Central memory CD8-positive, alpha-beta T cell (primary cell): ENCODE measurements at regions not wholly inside any gene's neighbourhood (a gene's known extent, or its start where the extent isn't known, plus 50 kb on each side); places are given as distances from the start of the nearest gene placed in this dataset.
"Not testable (repeated sequence)": the region's sequence is repeated elsewhere in the genome, so short reads cannot be mapped to it uniquely, and the experiment has no call there.

Experiments
- ATAC-seq: fragments of 150-1000 bp; cut with Tn5 transposase; replicated peaks from 2 replicates; pipeline ENCODE4 v1.10.0; 2022; ENCODE audit warnings: mild to moderate bottlenecking, moderate FRiP score, moderate number of reproducible peaks; ENCODE audit not compliant: poor library complexity, severe bottlenecking; ENCODE audit errors: extremely low read depth
- DNase-seq, 2 donors: peaks; one replicate each; pipeline ENCODE4 v3.0.0; 2021; ENCODE audit warnings: low spot score in 2 of 2
- H3K27ac Mint-ChIP-seq: one replicate; pipeline ENCODE4 v1.8.0; 2022; ENCODE audit warnings: low read depth, mild to moderate bottlenecking, moderate library complexity, mixed read lengths
- H3K27me3 Mint-ChIP-seq: one replicate; pipeline ENCODE4 v1.8.0; 2022; ENCODE audit warnings: mixed read lengths
- H3K36me3 Mint-ChIP-seq: one replicate; pipeline ENCODE4 v1.8.0; 2022; ENCODE audit warnings: mild to moderate bottlenecking, moderate library complexity, mixed read lengths; ENCODE audit not compliant: insufficient read depth
- H3K4me1 Mint-ChIP-seq: one replicate; pipeline ENCODE4 v1.8.0; 2022; ENCODE audit warnings: mixed read lengths
- H3K4me3 Mint-ChIP-seq: one replicate; pipeline ENCODE4 v1.8.0; 2022; ENCODE audit warnings: mild to moderate bottlenecking, moderate library complexity, mixed read lengths
- H3K9me3 Mint-ChIP-seq: one replicate; pipeline ENCODE4 v1.8.0; 2022; ENCODE audit warnings: mixed read lengths

DNA sequence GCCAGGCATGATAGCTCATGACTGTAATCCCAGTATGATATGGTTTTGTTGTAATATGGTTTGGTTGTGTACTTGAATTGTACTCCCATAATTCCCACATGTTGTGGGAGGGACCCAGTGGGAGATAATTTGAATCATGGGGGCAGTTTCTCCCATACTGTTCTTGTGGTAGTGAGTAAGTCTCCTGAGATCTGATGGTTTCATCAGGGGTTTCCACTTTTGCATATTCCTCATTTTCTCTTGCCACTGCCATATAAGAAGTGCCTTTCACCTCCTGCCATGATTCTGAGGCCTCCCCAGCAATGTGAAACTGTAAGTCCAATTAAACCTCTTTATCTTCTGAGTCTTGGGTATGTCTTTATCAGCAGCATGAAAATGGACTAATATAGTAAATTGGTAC lies 160.3 kb upstream of the COX10 start:
- not testable (repeated sequence) for H3K4me3 Mint-ChIP-seq, H3K27me3 Mint-ChIP-seq, H3K36me3 Mint-ChIP-seq, ATAC-seq, H3K4me1 Mint-ChIP-seq, H3K9me3 Mint-ChIP-seq, DNase-seq, H3K27ac Mint-ChIP-seq

DNA sequence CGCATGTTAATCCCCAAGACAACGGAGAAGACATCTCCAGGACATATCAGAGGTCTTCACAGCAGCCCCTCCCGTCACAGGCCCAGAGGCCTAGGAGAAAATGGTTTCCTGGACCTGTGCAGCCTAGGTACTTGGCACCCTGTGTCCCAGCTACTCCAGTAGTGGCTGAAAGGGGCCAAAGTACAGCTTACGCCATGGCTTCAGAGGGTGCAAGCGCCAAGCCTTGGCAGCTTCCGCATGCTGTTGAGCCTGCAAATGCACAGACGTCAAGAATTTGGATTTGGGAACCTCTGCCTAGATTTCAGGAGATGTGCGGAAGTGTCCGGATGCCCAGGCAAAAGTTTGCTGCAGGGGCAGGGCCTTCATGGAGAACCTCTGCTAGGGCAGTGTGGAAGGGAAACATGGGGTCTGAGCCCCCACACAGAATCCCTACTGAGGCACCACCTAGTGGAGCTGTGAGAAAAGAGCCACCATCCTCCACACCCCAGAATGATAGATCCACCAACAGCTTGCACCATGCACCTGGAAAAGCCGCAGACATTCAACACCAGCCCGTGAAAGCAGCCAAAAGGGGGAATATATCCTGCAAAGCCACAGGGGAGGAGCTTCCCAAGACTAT lies 159.3 kb upstream of the COX10 start:
- Mint-ChIP-seq H3K36me3 (no peaks in the 10 kb centered on the region), H3K4me1 (no peaks in the 10 kb centered on the region), H3K9me3 (no peaks in the 10 kb centered on the region), H3K27me3 (no peaks in the 10 kb centered on the region), H3K27ac (no peak overlapping the region), H3K4me3 (no peak overlapping the region)
- ATAC-seq (no peak), DNase-seq (no peak)

DNA sequence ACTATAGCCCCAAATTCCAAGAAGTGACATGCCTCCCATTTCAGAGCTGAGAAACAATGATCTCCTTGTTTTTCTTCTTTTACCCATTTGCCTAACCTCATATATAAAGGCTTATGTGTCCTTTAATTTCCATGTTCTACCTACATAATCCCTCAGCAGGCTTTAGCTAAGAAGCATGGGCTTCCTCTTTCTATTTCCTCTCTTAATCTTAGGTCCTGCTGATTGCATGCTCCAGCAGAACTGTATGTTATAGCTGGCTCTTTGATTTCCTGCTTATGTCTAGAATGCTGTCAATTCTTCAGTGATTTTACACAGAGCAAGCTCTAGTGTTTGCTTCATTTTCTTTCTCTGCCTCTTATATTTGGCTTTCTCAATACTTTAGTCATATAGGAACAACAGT lies 151.7 kb upstream of the COX10 start:
- Mint-ChIP-seq H3K27ac (no peak overlapping the region), H3K4me1 (no peaks in the 10 kb centered on the region), H3K27me3 (no peaks in the 10 kb centered on the region), H3K36me3 (no peaks in the 10 kb centered on the region), H3K4me3 (no peak overlapping the region), H3K9me3 (no peaks in the 10 kb centered on the region)
- DNase-seq (no peak), ATAC-seq (no peak)

DNA sequence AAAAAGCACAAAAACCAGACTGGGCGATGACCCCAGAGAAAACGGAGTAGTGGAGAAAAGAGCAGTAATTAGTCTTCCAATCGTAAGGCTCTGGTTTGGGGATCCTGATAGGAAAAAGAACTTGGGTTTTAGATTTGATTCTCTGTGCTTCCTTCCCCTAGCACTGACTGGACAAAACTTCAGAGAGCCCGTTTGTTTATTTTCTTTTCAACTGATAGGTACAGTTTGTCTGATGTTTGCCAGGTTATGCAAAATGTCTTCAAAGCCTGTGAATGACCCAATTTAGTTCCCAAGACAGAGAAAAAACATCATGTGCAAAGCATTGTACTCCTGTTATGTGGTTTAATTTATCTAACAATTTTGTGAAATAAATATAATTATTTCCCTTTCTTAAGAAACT lies 151.1 kb upstream of the COX10 start:
- H3K27me3 Mint-ChIP-seq, result no peaks in the 10 kb centered on the region
- H3K36me3 Mint-ChIP-seq, result no peaks in the 10 kb centered on the region
- no peak for ATAC-seq
- H3K4me3 Mint-ChIP-seq, result no peak overlapping the region
- H3K9me3 Mint-ChIP-seq, result no peaks in the 10 kb centered on the region
- DNase-seq, result no peak
- no peaks in the 10 kb centered on the region for H3K4me1 Mint-ChIP-seq
- no peak overlapping the region for H3K27ac Mint-ChIP-seq

DNA sequence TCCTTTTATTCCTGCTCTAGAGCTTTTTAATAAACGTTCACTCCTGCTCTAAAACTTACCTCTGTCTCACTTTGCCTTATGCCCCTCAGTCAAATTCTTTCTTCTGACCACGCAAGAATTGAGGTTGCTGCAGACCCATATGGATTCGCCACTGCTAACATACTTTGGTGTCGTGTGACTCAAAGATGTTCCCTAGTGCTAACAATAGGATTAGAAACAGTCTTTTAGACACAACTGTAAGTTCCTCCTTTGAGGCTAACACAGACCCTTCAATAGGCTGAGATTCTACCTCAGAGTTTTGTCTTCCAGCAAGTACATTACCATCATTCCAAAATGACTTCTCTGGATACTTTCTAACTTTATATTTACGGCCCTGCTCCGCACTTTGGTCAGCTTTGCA lies 149.5 kb upstream of the COX10 start:
- no peaks in the 10 kb centered on the region for H3K9me3 Mint-ChIP-seq
- H3K36me3 Mint-ChIP-seq, result no peaks in the 10 kb centered on the region
- H3K27me3 Mint-ChIP-seq, result no peaks in the 10 kb centered on the region
- H3K4me1 Mint-ChIP-seq, result no peaks in the 10 kb centered on the region
- no peak for ATAC-seq
- H3K27ac Mint-ChIP-seq, result no peak overlapping the region
- no peak for DNase-seq
- H3K4me3 Mint-ChIP-seq, result no peak overlapping the region

DNA sequence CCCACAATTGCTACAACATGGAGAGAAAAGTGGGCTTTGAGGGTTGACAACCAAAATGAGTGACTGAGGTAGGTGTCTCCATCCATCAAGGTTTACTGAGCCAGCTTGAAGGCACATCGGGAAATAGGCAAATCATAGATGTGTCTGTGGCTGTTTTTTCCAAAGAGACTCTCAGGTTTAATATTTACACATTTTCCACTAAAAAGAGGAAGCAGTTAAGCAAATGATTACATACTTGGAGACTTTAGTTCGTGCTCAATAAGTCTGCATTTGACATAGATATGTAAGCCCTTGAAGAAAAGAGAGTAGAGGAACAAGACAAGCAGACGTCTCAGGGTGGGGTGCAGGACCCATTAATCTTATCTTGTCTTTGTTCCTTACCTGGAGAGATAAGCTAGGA lies 148.9 kb upstream of the COX10 start:
- H3K36me3 Mint-ChIP-seq, result no peaks in the 10 kb centered on the region
- no peak overlapping the region for H3K4me3 Mint-ChIP-seq
- H3K4me1 Mint-ChIP-seq, result no peaks in the 10 kb centered on the region
- H3K27ac Mint-ChIP-seq, result no peak overlapping the region
- H3K27me3 Mint-ChIP-seq, result no peaks in the 10 kb centered on the region
- DNase-seq (no peak), ATAC-seq (no peak)
- H3K9me3 Mint-ChIP-seq, result no peaks in the 10 kb centered on the region

DNA sequence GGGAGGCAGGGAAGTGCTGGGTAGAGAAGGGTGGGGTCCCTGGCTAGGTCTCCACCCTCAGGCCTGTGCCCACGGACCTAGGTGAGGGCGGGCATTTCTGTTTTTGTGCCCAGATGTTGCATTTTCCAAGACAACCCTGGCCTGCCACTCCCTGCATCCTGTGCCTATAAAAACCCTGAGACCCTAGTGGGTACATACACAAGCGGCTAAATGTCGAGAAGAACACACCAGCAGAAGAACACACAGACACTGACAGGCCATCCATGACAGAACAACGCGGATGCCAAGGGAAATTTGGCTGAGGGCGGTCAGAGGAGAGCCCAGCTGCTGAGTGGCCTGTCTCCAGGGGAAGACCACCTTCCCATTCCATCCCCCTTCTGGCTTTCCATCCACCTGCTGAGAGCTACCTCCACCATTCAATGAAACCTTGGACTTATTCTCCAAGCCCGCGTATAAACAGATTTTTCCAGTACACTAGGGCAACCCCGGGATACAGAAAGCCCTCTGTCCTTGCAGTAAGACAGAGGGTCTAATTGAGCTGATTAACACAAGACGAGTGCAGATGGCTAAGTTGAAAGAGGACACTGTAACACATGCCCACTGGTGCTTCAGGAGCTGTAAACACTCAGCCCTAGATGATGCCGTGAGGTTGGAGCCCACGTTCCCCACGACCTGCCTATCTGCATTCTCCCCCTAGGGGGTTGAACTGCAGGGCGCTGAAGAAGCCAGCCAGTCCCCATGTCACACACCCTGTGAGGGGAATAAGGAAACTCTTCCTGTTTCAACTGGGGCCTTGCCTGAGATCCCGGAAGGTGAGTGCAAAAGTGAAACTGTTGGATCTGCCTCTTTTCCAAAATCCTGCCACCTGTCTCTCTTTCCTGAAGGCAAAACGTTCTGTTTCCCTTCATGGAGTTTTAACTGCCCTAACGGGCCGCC lies 147.2 kb upstream of the COX10 start:
- Mint-ChIP-seq H3K4me1 (no peaks in the 10 kb centered on the region), H3K27ac (no peak overlapping the region), H3K27me3 (no peaks in the 10 kb centered on the region), H3K36me3 (no peaks in the 10 kb centered on the region), H3K9me3 (no peaks in the 10 kb centered on the region), H3K4me3 (no peak overlapping the region)
- no peak for DNase-seq
- no peak for ATAC-seq

DNA sequence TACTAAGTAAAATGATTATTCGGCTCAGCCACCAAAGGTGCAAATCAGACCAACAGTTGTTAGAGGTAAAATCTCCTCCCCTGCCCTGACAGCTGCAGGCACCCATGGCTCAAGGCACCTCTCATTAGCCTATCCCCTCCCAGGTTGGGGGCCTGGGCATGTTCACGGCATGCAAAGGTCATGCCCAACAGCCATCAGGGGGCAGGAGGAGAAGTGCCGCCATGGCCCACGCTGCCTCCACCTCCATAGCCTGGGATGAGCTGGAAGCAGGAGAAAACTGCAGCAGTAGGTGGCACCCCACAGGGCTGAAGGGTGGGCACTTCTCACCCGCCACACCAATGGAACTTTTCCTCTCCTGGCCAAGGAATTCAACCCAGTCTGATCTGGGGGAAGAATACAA lies 146.4 kb upstream of the COX10 start:
- H3K27ac Mint-ChIP-seq, result no peak overlapping the region
- H3K9me3 Mint-ChIP-seq, result no peaks in the 10 kb centered on the region
- H3K4me3 Mint-ChIP-seq, result no peak overlapping the region
- no peaks in the 10 kb centered on the region for H3K27me3 Mint-ChIP-seq
- H3K4me1 Mint-ChIP-seq, result no peaks in the 10 kb centered on the region
- DNase-seq (no peak), ATAC-seq (no peak)
- no peaks in the 10 kb centered on the region for H3K36me3 Mint-ChIP-seq

DNA sequence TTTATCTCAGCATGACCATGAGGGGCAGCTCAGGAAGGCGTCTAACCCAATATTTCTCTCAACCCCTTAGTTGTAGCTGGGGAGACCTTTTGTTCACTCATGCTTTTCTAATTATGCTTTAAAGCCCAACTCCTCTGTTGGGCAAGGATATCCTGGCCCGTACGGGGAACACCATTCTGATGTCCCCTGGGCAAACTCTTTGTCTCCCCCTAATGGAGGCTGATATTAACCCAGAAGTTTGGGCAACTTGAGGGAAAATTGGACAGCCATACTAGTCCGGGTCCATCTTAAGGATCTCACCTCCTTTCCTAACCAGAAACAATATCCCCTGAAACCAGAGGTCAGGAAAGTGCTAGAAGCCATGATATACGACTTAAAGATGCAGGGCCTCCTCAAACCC lies 143.7 kb upstream of the COX10 start:
- no peaks in the 10 kb centered on the region for H3K9me3 Mint-ChIP-seq
- no peaks in the 10 kb centered on the region for H3K36me3 Mint-ChIP-seq
- no peak overlapping the region for H3K4me3 Mint-ChIP-seq
- H3K27me3 Mint-ChIP-seq, result no peaks in the 10 kb centered on the region
- H3K27ac Mint-ChIP-seq, result no peak overlapping the region
- H3K4me1 Mint-ChIP-seq, result no peaks in the 10 kb centered on the region
- DNase-seq, result no peak
- no peak for ATAC-seq

DNA sequence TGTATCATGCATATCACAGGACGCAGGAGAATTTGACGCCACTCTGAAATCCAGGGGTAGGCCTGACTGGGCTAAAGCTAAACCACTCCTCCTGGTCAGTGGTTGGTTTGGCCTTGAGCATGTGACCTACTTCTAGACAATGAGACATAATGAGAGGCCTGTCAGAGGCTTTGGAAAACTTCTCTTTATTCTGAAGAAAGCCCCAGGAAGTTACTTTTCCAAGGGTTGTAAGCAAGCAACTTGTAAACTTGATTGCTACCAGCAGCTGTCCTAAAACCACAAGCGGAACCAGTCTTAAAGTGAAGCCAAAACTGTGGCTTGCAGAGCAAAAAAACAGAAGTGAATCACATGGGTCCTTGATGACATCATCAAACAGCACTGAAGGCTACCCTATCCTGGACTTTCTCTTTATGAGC lies 138.2 kb upstream of the COX10 start:
- no peak overlapping the region for H3K4me3 Mint-ChIP-seq
- H3K9me3 Mint-ChIP-seq, result no peaks in the 10 kb centered on the region
- DNase-seq (no peak), ATAC-seq (no peak)
- no peaks in the 10 kb centered on the region for H3K27me3 Mint-ChIP-seq
- no peak overlapping the region for H3K27ac Mint-ChIP-seq
- no peaks in the 10 kb centered on the region for H3K4me1 Mint-ChIP-seq
- no peaks in the 10 kb centered on the region for H3K36me3 Mint-ChIP-seq

DNA sequence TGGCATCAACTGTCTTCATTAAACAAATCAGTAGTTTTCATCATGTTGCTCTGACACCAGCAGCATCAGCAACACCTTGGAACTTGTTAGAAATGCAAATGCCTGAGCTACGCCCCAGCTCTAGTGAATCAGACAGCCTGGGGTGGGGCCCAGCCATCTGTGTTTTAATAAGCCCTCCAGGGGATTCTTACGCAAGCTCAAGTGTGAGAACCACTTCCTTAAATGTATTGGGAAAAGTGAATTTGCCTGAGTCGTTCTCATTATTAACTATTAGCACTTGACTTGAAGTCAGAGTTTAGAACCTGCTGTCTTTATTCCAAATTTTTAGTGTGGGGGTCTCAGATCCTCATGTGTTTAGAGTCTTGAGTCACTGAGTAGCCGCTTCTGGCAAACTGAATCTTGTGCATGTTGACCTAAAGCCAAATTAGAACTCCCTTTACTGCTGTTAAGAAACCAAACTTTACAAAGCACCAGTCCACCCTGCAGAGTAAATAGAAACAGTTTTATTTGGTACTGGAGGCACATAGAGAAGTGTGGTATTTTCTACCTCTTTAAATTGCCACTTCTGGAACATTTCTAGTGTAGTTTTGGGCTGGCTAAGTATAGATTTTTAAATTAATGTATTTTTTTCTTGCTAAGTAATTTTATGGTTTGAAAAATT lies 137.4 kb upstream of the COX10 start:
- H3K4me3 Mint-ChIP-seq, result no peak overlapping the region
- no peaks in the 10 kb centered on the region for H3K36me3 Mint-ChIP-seq
- no peaks in the 10 kb centered on the region for H3K4me1 Mint-ChIP-seq
- H3K27me3 Mint-ChIP-seq, result no peaks in the 10 kb centered on the region
- H3K9me3 Mint-ChIP-seq, result no peaks in the 10 kb centered on the region
- ATAC-seq (no peak), DNase-seq (no peak)
- no peak overlapping the region for H3K27ac Mint-ChIP-seq

DNA sequence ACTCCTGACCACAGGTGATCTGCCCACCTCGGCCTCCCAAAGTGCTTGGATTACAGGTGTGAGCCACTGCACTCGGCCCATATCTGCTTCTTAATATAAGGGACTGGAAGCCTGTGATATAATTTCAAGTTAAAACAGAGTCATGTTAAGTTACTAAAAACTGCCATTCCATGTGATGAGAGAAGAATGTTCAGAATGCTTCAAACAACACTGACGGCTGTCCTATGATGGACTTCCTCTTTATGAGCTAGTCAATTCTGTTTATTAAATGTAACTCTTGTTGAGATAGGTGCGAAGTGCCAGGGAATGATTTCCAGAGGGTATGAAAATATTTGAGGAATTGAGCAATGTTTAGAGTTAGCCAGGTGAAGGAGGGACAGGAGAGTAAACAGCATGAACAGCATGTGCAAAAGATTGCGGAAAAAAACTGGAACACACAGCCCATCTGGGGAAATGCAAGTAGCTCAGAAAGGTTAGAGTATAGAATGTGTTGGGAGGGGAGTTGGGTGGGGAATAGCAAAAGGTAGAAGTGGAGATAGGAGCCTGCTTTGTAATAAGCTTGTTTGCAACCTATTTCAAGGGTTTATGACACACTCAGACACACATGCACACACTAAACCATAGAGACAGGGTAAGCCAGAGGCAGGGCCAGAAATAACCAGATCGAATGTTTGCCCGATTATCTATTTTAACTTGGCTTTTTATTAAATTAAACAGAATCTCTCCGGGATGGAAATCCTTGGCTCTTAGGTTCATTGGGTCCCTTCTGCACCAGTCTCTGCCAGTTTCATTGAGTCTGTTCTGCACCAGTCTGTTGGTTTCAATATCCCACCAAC lies 135.6 kb upstream of the COX10 start:
- no peak overlapping the region for H3K4me3 Mint-ChIP-seq
- no peaks in the 10 kb centered on the region for H3K9me3 Mint-ChIP-seq
- peaks cover 2% of the 10 kb centered on the region for H3K27me3 Mint-ChIP-seq
- no peak overlapping the region for H3K27ac Mint-ChIP-seq
- no peak for ATAC-seq
- no peaks in the 10 kb centered on the region for H3K4me1 Mint-ChIP-seq
- no peak for DNase-seq
- H3K36me3 Mint-ChIP-seq, result no peaks in the 10 kb centered on the region
